ENCODE measurements at regions not wholly inside any gene's neighbourhood (a gene's known extent, or its start where the extent isn't known, plus 50 kb on each side); places are given as distances from the start of the nearest gene placed in this dataset.

DNA sequence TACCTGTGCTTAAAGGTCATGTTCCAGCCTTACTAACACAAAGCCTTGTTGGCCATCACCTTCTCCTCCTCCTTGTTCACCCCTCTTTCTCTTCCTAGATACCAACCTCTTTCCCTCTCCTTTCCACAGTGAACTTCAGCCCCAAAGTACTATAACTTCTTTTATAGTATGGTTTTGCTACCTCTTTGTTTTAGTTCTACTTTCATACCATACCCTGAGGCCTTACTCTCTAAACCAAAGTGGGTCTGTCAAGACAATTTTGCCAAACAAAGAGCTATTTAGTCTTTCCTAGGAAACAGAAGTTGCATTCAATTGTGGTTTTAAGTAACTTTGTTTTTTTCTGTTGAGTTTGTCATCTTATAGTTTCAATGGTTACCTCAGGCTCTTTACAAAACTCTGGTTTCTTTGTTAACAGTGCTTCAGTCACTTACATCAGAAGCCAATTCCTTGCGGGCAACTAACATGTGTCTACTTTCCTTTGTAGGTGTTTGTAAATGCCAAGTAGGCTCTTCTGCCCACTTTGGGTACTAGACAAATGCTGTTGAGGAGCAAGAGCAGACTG, 623.9 kb upstream of the PKN2 start:
- H3K9me3 Mint-ChIP-seq (ENCODE audit: low read depth): no peaks in the 10 kb centered on the region
- H3K4me3 Mint-ChIP-seq: no peak overlapping the region
- H3K27me3 Mint-ChIP-seq: peaks cover 1% of the 10 kb centered on the region
- no peaks in the 10 kb centered on the region for H3K4me1 Mint-ChIP-seq
- POLR2A ChIA-PET: no interaction called here
- intact Hi-C loops (cut with DNase I, micrococcal nuclease): loop anchor here in 1 of 2 experiments (5.0 kb wide), 2 partner anchors 768 to 928 kb away; no protein-coding TSS in a partner anchor
- CTCF ChIA-PET: no interaction called here
- H3K27ac Mint-ChIP-seq: no peak overlapping the region
- no peak for DNase-seq
- no peak for ATAC-seq
- no peaks in the 10 kb centered on the region for H3K36me3 Mint-ChIP-seq (ENCODE audit: low read depth)

DNA sequence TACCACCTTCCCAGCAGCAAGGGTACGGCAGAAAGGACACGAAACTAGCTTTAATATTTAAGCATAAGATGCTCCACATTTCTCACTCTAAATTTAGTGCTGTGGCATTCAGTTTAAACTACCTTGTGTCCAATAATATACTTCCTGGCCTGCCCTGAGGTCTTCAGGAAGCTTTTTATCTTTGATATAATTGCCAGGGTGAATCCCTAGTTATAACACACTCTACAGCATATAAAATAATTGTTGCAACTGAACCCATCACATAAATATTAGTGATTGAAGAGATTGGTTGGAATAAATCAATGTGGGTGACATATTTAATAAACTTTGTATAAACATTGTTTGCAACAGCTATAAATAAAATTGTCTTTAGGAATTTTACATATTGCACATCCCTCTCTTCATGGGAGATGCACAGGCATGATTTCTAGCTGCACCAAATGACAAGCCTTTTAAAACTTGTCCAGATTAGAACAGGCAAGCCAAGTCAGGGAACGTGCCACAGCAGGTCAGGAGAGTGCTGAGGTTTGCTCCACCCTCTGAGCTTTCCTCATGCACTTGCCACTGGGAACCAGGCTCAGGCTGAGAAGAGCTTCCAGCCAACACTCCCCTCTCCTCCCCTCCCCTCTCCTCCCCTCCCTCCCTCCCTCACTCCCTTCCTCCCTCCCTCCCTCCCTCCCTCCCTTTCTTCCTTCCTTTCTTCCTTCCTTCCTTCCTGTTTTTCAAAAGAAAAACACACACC, 623.2 kb upstream of the PKN2 start:
- no peak for DNase-seq
- no peaks in the 10 kb centered on the region for H3K9me3 Mint-ChIP-seq (ENCODE audit: low read depth)
- ChIA-PET CTCF (interaction anchor here (0.9 to 1.4 kb wide), 3 partner anchors 10 to 19 kb away, joined by 3 to 4 read pairs (median 3); no protein-coding TSS in a partner anchor), POLR2A (no interaction called here)
- H3K27ac Mint-ChIP-seq: no peak overlapping the region
- H3K4me3 Mint-ChIP-seq: no peak overlapping the region
- no peaks in the 10 kb centered on the region for H3K4me1 Mint-ChIP-seq
- ATAC-seq: no peak
- peaks cover 1% of the 10 kb centered on the region for H3K27me3 Mint-ChIP-seq
- intact Hi-C loops (cut with DNase I, micrococcal nuclease): loop anchor here in 1 of 2 experiments (5.0 kb wide), 2 partner anchors 769 to 929 kb away; no protein-coding TSS in a partner anchor
- H3K36me3 Mint-ChIP-seq (ENCODE audit: low read depth): no peaks in the 10 kb centered on the region

DNA sequence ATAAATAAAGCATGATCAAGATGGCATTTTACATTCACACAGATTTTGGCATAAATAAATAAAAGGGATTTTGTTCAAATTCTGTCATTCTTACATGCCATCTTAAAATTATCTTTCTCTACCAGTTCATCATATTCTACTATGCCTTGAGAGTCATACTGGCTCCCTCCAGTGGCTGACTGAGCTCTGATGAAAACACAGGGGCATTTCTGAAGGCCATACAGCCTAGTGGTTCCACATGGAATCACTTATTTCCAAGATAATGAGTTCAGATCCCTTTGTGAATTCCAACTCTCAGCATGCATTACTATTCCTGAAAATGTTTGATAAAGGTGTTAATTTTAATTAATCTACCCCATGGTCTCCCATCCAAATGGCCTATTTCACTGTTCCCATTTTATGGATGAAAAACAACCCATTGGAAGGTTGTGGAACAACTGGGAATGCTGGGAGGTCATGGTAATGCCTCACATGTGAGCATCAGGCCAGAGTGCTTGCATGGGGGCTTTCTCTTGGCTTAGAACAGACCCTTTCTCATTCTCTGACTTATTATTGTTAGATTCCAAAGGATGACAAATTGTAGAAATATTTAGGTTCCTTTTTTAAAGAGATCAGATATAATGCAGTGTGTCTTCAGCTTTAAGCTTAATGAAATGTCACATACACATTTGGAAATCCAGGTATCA, 622.4 kb upstream of the PKN2 start:
- no peaks in the 10 kb centered on the region for H3K9me3 Mint-ChIP-seq (ENCODE audit: low read depth)
- intact Hi-C loops (cut with DNase I, micrococcal nuclease): loop anchor here in 1 of 2 experiments (5.0 kb wide), 2 partner anchors 769 to 929 kb away; no protein-coding TSS in a partner anchor
- ChIA-PET CTCF (interaction anchor here (0.9 to 1.4 kb wide), 3 partner anchors 9 to 20 kb away, joined by 3 to 4 read pairs (median 3); no protein-coding TSS in a partner anchor), POLR2A (no interaction called here)
- DNase-seq: peak; percentile 40
- H3K36me3 Mint-ChIP-seq (ENCODE audit: low read depth): no peaks in the 10 kb centered on the region
- no peak for ATAC-seq
- H3K4me3 Mint-ChIP-seq: no peak overlapping the region
- H3K27me3 Mint-ChIP-seq: peaks cover 1% of the 10 kb centered on the region
- H3K4me1 Mint-ChIP-seq: no peaks in the 10 kb centered on the region
- no peak overlapping the region for H3K27ac Mint-ChIP-seq

DNA sequence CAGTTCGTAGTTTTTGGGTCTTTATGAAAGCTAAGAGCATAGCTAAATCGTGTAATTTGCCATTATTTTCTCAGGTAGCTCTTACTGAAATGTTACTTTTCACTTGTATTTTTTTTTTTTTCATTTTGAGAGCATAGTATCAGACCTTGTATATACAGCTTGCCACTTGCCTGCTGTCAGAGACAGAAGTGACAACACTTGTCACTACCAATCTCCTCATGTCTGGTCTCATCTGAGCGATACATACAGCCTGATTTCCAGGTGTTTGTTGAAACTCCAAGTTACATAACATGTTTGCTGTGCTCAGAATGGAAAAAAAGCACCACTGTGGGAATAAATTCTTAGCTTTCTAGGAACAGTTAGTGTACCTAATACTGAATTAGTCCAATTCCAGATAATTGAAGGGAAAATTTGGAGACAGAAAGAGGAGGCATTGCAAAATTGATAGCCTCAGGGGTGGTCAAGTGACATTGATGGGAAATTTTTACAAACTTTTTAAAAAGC, 621.4 kb upstream of the PKN2 start:
- intact Hi-C loops (cut with DNase I, micrococcal nuclease): loop anchor here in 1 of 2 experiments (5.0 kb wide), 2 partner anchors 770 to 930 kb away; no protein-coding TSS in a partner anchor
- H3K27ac Mint-ChIP-seq: no peak overlapping the region
- ChIA-PET CTCF (no interaction called here), POLR2A (no interaction called here)
- H3K4me3 Mint-ChIP-seq: no peak overlapping the region
- H3K4me1 Mint-ChIP-seq: no peaks in the 10 kb centered on the region
- no peaks in the 10 kb centered on the region for H3K36me3 Mint-ChIP-seq (ENCODE audit: low read depth)
- DNase-seq (no peak), ATAC-seq (no peak)
- H3K9me3 Mint-ChIP-seq (ENCODE audit: low read depth): no peaks in the 10 kb centered on the region
- H3K27me3 Mint-ChIP-seq: peaks cover 1% of the 10 kb centered on the region

DNA sequence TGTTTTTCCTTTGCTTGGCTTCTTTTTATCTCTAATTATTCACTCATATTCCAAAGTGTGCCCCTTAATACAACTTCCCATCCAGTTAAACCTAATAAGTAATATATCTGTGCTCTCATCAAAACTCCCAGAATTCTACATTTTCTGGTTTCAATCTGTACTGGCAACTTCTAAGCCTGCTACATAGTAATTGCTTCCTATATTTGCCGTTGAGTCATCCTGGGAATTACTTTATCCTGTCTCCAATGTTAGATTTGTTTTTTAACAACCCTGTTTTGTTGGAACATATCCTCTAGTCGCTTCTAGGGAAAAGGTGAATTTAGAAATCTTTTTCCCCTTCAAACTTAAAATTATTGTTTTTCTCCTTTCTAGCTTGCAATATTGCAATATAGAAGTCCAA, 620.5 kb upstream of the PKN2 start:
- POLR2A ChIA-PET: no interaction called here
- no peaks in the 10 kb centered on the region for H3K36me3 Mint-ChIP-seq (ENCODE audit: low read depth)
- H3K27me3 Mint-ChIP-seq: peaks cover 1% of the 10 kb centered on the region
- H3K4me1 Mint-ChIP-seq: no peaks in the 10 kb centered on the region
- no peaks in the 10 kb centered on the region for H3K9me3 Mint-ChIP-seq (ENCODE audit: low read depth)
- ATAC-seq (no peak), DNase-seq (no peak)
- no peak overlapping the region for H3K4me3 Mint-ChIP-seq
- no peak overlapping the region for H3K27ac Mint-ChIP-seq
- CTCF ChIA-PET: interaction anchor here (1.1 kb wide), 1 partner anchor 15 kb away, joined by 3 read pairs; no protein-coding TSS in a partner anchor
- intact Hi-C loops (cut with DNase I, micrococcal nuclease): loop anchor here in 1 of 2 experiments (5.0 kb wide), 2 partner anchors 771 to 931 kb away; no protein-coding TSS in a partner anchor

DNA sequence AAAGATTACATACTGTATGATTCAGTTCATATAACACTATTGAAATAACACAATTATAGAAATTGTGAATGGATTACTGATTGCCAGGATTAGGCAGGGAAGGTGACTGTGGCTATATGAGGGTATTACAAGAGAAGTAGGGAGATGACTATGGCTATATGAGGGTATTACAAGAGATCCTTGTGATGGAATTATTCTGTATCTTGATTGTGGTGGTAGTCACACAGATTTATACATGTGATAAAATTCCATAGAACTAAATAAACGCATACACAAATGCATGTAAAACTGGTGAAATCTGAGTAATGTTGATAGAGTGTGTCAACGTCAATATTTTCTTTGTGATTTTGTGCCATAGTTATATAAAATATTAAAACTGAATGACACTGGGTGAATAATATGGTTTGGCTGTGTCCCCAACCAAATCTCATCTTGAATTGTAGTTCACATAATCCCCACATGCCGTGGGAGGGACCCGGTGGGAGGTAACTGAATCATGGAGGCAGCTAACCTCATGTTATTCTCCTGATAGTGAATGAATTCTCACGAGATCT, 615.6 kb upstream of the PKN2 start:
- H3K4me1 Mint-ChIP-seq: no peaks in the 10 kb centered on the region
- DNase-seq (no peak), ATAC-seq (no peak)
- no peaks in the 10 kb centered on the region for H3K36me3 Mint-ChIP-seq (ENCODE audit: low read depth)
- no peak overlapping the region for H3K27ac Mint-ChIP-seq
- POLR2A ChIA-PET: no interaction called here
- H3K27me3 Mint-ChIP-seq: peaks cover 5% of the 10 kb centered on the region
- intact Hi-C loops (cut with DNase I, micrococcal nuclease): no loop called here
- CTCF ChIA-PET: no interaction called here
- H3K9me3 Mint-ChIP-seq (ENCODE audit: low read depth): no peaks in the 10 kb centered on the region
- H3K4me3 Mint-ChIP-seq: no peak overlapping the region

DNA sequence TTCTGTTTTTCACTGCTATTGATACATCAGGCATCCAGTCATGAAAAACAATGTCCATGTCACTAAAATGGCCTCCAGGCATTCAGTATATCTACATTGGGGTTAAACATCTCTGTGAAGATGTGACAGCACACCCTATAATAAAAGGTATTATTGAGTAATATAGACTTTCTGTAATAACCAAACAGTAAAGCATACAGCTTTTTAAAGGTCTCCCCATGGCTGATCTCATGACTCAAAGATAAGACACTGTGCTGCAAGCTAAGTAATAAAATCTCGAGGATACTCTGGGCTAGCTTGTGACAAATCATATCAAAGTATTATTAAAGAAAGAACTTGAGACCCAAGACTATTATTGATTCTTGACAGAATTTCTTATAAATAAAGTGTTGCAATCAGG, 613.1 kb upstream of the PKN2 start:
- ChIA-PET CTCF (interaction anchor here (0.8 kb wide), 1 partner anchor 10 kb away, joined by 4 read pairs; no protein-coding TSS in a partner anchor), POLR2A (no interaction called here)
- intact Hi-C loops (cut with DNase I, micrococcal nuclease): no loop called here
- Mint-ChIP-seq H3K4me1 (no peaks in the 10 kb centered on the region), H3K36me3 (ENCODE audit: low read depth) (no peaks in the 10 kb centered on the region), H3K4me3 (no peak overlapping the region), H3K9me3 (ENCODE audit: low read depth) (no peaks in the 10 kb centered on the region), H3K27me3 (peaks cover 4% of the 10 kb centered on the region), H3K27ac (no peak overlapping the region)
- DNase-seq (no peak), ATAC-seq (no peak)

DNA sequence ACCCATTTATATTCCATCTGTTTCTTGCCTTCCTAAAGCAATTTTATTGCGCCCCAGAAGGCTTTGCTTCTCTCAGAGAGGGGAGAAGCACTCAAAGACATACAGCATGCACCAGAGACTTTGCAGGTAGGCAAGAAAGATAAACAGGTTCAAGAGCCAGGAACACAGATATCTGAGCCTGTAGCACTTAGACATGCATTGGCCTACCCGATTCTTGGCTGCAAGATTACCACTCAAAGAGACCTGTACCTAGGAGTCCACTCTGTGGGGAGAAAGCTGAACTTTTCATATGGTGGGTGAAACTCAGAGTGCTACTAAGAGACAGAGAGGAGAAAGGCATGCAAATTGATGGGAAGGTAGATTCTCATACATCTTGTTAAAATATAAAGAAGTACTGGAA, 609.4 kb upstream of the PKN2 start:
- no peak for ATAC-seq
- Mint-ChIP-seq H3K4me3 (no peak overlapping the region), H3K36me3 (ENCODE audit: low read depth) (no peaks in the 10 kb centered on the region), H3K9me3 (ENCODE audit: low read depth) (no peaks in the 10 kb centered on the region), H3K27ac (no peak overlapping the region), H3K27me3 (peaks cover 2% of the 10 kb centered on the region), H3K4me1 (no peaks in the 10 kb centered on the region)
- intact Hi-C loops (cut with DNase I, micrococcal nuclease): no loop called here
- ChIA-PET POLR2A (no interaction called here), CTCF (no interaction called here)
- DNase-seq: no peak

DNA sequence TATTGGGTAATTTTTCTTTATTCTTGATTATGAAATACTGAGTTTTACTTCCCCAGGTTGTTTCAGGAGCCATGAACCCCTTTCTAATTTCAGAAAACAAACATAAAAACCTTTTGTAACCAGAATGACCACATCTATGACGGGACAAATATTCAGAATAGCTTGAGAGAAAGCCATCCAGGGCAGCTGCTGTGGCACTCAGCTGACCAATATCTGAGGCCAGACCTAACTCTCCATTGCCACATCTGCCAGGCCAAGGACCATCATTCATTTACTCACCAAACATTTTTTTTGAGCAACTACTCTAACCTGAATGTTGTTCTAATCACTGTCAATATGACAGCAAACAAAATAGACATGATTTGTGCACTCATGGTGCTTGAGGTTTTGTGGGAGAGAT, 608.3 kb upstream of the PKN2 start:
- Mint-ChIP-seq H3K27ac (no peak overlapping the region), H3K9me3 (ENCODE audit: low read depth) (no peaks in the 10 kb centered on the region), H3K36me3 (ENCODE audit: low read depth) (no peaks in the 10 kb centered on the region), H3K4me1 (no peaks in the 10 kb centered on the region), H3K27me3 (peaks cover 2% of the 10 kb centered on the region), H3K4me3 (no peak overlapping the region)
- POLR2A ChIA-PET: no interaction called here
- no peak for DNase-seq
- CTCF ChIA-PET: no interaction called here
- ATAC-seq: no peak
- intact Hi-C loops (cut with DNase I, micrococcal nuclease): no loop called here

DNA sequence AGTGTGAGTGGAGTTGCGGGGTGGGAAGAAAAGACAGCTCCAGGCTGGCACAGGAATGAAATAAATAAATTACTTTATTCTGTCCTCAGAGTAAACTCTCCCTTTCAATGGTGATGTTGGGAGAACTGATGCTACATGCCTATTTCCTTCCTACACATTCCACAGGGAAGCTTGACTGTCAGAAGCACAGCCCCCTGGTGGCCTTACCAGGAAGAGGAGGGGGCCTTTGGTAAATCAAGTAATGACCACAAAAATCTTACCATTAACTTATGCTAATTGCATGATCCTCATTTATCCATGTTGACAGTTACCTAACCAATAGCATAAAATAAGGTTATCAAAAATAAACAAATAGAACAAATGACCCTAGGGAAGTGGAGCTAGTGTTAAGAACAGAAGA, 605.0 kb upstream of the PKN2 start:
- POLR2A ChIA-PET: no interaction called here
- Mint-ChIP-seq H3K36me3 (ENCODE audit: low read depth) (no peaks in the 10 kb centered on the region), H3K9me3 (ENCODE audit: low read depth) (no peaks in the 10 kb centered on the region), H3K27me3 (peaks cover 2% of the 10 kb centered on the region), H3K4me1 (no peaks in the 10 kb centered on the region), H3K4me3 (no peak overlapping the region), H3K27ac (no peak overlapping the region)
- ATAC-seq (no peak), DNase-seq (no peak)
- intact Hi-C loops (cut with DNase I, micrococcal nuclease): no loop called here
- CTCF ChIA-PET: interaction anchor here (1.2 to 1.3 kb wide), 2 partner anchors 15 to 18 kb away, joined by 3 read pairs; no protein-coding TSS in a partner anchor

DNA sequence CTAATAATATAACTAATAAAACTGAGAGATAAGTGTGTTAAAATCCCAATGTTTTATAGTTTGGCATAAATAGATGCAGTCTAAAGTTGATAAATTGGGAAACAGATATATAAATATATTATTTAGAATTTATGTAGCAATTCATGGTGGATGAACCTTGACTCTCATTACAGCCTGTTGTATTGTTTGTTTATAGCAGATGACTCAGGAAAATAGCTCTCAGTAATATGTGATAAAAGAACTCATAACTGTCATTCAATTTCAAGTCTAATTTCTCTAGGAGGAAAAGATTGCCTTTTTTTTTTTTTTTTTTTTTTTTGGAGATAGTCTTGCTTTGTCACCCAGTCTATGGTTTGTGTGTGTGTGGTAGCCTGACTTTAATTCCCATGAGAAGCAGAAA, 603.2 kb upstream of the PKN2 start:
- POLR2A ChIA-PET: no interaction called here
- CTCF ChIA-PET: no interaction called here
- Mint-ChIP-seq H3K36me3 (ENCODE audit: low read depth) (no peaks in the 10 kb centered on the region), H3K4me3 (no peak overlapping the region), H3K27ac (no peak overlapping the region), H3K9me3 (ENCODE audit: low read depth) (peaks cover 9% of the 10 kb centered on the region), H3K4me1 (no peaks in the 10 kb centered on the region), H3K27me3 (peaks cover 2% of the 10 kb centered on the region)
- intact Hi-C loops (cut with DNase I, micrococcal nuclease): no loop called here
- no peak for DNase-seq
- no peak for ATAC-seq

All from activated CD4-positive, alpha-beta T cell treated with anti-CD3 and anti-CD28 coated beads for 36 hours (primary cell).